GM18498 (cell line): ENCODE measurements at regions not wholly inside any gene's neighbourhood (a gene's known extent, or its start where the extent isn't known, plus 50 kb on each side); places are given as distances from the start of the nearest gene placed in this dataset.
A peak's percentile ranks its signal among the peaks of the same experiment; 100 is the strongest.

Source experiments
- ATAC-seq: cut with Tn5 transposase; IDR thresholded peaks from one replicate; pipeline ENCODE4 v1.9.1; 2021; ENCODE audit warnings: mild to moderate bottlenecking, moderate library complexity; ENCODE audit not compliant: unreplicated experiment

DNA sequence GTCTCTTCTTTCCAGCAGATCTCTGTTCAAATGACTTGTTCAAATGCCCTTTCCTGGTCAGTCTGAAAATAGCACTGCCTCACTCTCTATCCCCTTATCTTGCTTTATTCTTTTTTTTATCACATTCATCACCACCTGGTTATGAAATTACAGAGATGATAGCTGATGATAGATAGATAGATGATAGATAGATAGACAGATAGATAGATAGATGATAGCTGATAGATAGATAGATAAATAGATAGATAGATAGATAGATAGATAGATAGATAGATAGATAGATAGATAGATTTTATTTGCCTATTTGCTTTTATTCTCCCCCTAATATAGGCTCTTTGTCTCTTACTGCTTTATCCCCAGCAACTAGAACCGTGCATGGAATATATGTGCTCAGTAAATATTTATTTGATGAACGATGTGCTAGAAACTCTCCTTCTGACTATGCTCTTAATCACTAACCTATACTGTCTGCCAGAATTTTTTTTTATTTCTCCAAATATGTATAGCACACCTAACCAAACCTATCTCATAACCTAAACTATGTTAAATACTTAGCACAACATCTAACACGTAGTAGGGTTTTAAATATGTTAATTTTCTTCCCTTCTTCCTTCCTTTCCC, 372.8 kb upstream of the DUSP10 start:
- no peak for ATAC-seq

DNA sequence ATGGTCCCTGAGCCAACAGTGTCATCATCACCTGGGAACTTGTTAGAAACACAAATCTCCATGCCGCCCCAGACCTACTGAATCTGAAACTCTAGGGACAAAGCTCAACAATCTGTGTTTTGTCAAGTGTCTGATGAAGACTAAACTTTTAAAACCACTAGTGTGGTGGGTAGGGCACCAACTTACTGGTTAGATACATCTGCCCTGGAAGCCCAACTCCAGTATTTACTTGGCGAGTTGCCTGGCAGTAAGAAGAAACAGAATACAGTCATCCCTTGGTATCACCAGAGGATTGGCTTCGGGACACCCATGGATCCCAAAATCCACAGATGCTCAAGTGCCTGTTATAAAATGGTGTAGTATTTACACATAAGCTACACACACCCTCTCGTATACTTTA, 367.9 kb upstream of the DUSP10 start:
- ATAC-seq: no peak

DNA sequence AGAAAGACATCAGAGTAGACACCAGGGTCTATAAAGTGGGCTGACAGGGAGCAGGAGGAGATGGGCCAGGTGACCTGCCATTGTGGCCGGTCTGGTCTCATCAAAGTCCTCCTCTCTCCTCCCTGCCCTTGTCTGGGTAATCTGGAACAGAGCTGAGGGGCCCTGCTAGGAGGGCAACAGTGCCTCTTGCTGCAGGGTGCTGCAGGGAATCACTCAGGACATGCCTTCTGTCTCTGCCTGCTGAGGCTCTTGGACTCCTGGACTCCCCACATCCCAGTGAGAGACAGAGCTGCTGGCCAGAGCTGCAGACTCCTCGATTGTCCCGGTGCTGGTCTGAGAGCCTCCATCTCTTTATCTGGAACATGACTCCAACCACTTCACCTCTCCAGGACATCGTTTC, 366.1 kb upstream of the DUSP10 start:
- ATAC-seq: no peak

DNA sequence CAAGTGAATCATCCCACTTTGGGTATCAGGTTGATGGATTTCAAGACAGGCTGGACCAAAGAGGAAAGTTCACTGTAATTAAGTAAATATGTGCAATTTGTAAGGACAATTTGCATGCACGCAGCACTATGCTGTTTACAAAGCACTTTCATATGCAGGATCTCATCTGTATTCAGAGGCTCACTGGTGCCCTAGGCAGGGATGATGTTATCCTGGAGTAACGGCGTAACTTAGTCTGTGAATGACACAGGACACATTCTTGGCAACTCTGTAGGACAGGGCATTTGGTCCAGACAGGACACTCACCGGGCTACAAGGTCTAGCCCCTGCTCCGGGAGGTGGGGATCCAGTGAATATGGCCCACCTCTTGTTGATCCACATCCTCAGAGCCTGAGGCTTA, 365.4 kb upstream of the DUSP10 start:
- no peak for ATAC-seq

DNA sequence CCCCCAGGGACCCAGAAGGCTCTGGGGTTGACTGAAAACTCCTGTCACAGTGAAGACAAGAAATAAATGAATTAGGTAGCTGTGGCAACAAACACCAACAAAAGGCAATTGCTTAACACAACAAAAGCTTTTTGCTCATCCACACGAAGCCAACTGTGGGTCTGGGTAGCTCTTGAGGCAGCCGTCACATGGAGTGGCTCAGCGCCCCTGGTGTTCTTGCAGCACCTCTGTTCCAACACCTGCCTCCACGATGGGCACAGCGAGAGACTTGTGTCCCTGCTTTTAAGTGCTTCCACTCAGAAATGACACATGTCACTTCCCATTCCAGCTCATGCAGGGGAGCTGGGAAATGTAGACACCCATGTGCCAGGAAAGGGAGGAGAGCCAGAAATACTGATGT, 364.5 kb upstream of the DUSP10 start:
- ATAC-seq: no peak

DNA sequence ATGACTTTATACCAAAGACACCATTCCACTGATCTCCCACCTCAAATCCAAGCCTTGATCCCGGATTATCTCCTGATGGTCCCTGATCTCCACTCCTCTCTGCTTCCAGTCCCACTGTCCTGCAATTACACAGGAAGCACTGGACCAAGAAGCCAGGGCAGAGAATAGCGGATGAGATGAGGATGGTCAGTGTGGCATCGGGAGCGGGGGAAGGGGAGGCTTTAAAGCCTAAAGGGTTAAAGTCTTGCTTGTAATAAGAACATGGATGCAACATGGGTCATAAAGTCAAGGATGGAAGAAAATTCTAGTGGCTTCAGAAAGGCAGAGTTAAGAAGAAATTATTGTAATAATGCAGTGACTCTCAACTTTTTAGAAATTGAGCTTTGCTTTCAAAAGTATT, 364.0 kb upstream of the DUSP10 start:
- no peak for ATAC-seq

DNA sequence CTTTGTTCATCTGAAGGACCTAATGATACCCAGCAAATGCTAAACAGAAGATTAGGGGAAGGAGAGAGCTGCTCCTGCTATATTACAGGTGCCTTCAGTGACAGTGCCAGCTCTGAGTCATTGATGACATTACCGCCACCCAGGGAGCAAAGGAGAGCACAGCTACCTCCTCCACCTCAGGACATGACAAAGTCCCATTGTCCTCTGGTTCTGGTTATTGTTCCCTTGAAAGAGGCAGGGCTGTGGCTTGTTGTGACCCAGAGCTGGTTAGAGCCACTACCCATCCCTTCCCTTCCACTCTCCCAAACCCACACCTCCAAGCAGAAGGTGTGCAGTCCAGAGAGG, 363.5 kb upstream of the DUSP10 start:
- no peak for ATAC-seq

DNA sequence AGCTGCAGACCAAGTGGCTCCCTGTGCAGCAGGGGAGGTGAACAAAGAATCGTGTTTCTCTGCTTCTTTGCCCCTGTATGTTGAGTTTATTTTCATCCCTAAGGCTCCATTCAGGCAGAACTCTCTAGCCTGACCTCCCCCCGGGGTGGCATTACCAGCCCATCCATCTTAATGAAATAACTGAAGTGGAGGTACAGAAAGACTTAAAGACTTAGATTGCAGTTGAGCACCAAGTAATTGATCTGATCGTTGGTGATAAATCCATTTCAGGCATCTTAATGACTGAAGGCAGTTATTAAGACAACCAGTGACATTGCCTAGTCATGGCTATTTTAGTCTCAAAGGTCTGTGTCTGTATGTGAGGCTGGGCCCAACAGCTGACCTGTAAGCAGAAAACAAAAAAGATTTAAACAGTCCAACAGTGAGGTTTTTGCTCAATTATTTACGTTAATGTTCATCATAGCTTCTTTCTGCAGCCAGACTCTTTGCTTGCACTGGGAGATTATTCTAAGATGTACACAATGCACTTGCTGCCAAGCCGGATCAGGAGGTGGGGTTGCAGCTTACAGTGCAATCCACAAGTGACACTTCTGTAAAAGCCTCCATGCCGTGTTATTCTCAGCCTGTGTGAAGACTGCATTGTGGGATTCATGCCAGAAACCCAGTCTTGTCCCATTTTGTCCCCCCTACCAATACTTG, 363.0 kb upstream of the DUSP10 start:
- ATAC-seq: no peak

DNA sequence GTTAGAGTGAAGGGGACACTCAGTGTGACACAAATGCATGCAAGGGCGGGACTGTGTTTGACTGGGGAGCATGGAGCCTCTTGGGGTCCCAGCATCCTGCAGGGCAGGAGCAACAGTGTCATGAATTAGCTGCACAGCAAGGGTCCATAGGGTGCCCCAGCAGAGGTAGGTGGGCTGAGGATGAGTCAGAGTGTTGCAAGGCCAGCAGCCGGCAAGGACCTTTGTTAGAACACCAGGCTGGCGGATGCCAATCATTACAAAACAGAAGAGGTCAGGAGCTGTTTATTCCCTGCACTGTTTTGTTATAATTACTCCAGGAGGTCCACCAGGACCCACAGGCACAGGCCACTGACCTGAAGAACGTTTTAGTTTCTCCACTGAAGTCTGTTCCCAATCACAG, 362.2 kb upstream of the DUSP10 start:
- no peak for ATAC-seq

DNA sequence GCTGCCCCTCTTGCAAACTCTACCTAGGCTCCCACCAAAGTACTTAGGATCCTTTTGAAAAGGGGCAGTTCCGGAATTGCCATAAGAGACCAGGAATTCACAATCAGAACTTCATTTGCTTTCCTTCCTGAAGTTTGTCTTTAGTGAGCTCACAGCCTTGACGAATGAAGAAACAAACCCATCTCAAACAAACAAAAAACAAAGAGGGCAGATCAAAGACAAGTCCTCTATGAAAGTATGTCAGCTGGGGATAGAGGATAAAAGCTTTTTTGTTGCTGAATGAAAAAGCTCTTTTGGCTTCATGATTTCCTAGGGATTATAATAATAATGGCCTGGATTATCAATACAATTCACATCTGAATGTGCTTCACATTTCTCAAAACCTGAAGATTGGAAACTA, 357.9 kb upstream of the DUSP10 start:
- no peak for ATAC-seq

DNA sequence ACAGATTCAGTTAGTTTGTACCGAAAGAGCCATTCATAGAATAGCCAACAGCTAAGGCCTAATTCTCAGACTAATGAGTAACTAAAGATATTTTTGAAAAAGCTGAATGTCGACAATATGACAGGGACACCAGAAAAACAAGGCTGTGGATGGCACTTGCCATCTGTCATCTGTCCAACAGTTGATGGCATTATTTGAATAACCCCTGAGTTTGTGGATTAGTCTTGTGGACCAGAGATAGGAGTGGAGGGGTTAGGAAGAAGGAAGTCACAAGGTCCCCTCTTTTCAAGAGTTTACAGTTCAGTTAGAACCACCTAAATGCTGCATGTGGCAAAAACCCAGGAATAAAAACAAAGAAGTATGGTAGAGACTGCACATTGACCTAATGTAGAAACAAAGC, 356.5 kb upstream of the DUSP10 start:
- no peak for ATAC-seq

DNA sequence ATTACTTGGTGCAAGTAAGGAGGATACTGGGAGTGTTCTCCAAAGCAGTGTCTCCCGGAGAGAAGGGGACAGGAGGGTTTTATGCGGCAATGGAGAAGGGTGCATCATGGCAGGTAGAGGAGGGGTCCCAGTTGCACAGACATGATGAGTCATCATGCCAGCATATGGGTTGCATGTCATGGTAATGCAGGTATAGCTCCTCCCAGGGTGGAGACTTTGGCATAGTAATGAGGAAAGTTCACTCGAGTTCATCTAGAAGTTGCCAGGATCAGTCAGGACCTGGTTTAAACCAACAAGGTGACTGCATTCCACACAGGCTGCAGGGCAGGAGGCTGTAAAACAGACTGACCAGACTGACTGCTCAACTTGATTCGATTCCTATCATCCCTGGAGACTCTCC, 355.7 kb upstream of the DUSP10 start:
- ATAC-seq: no peak

DNA sequence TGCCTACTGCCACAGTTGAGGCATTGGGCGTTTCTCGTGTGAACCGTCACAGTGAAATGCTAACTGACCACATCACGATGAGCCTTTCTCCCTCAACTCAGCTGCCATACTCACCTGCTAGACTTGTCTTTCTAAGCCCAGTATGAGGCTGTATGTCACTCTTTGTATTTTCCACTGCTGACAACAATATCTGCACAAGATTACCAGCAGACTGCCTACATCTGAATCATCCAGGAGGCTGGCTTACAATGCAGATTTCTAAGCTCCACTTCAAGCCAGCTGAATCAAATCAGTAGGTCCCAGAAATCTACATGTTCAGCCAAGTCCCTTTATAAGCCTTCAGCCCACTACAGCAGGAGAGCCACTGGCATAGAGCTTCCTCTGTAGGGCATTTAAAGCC, 355.0 kb upstream of the DUSP10 start:
- ATAC-seq: no peak

DNA sequence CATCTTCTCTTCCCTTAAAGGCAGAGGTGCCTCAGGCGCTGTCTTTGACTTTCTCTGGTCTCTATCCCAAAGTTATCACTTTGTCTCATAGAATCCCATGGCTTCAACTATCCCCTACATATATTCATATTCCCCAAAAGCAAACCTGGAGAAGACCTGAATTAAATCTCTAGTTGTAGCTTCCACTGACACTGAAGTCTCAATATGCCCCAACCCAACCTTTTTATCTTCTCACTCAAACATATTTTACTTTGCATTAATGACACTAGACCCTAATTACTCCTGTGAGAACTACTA, 354.5 kb upstream of the DUSP10 start:
- no peak for ATAC-seq

DNA sequence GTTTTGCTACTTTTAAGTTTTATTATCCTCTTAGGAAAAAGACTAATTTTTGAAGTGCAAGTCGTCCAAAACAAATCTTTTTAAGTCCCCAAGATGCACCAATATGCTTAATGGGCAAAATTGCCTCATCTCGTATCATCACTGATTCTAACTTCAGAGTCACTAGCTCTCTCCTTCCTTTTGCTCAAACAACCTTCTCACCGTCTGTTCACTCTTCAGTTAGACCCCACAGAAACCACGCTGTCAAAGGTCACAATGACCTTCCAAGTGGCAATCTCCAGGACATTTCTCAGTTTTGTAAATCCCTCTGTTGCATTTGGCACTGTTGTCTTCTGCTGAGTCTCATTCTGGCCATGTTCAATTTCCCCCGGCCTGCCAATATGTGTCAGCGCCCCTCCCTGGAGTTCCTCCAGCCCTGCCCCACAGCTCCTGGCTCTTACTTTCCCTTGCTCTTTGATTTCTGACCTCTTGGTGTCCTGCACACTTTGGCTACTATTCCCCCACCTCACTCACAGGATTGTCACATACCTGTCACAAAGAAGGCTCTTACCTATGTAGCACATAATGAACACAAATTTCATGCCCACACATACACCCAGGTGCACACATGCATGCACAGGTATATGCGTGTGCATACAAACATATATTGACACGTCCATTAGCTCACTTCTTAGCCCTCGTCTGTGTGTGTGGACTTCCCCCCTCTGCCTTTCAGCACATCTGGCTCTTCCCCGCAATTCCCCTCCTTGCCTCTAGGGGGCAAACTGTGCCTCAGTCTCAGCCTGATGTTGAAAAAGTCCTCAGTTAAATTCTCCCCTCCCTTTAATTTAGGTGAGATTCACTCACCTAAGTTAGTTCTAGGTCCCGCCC, 354.0 kb upstream of the DUSP10 start:
- peak; percentile 82 for ATAC-seq

DNA sequence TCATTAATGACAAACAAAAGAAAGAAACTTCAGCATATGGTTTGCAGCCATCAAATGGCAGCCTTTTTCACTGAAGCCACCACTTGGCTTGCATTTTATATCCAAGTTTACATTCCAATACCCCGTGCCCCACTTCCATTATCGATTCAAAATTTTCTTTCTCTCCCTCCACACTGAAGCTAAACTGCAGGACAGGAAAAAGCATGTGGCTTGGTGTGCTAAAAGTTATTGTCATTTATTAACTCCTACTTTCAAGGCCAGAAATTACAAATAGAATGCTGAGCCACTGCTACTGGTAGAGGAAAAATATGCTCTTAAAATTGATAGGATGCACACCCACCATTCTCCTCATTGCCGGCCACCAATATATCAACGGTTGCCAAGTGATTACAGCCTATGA, 351.6 kb upstream of the DUSP10 start:
- no peak for ATAC-seq

DNA sequence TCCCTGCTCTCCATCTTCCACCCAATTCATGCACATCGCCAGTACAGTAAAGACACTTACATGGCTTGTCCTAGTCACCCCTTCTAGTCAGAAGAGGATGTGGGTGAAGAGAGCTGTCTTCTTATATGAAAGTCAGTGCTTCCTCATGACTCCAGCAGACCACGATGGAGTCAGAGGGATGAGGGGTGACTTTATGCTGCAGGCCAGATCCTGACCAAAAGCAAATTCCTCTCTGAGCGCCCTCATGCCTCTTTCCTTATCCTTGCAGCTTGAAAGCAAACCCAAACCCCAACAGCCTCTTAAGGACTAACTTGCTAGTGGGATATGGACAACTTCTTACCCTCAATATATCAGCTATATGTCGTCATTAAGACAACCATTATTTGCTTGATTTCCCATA, 348.2 kb upstream of the DUSP10 start:
- no peak for ATAC-seq

DNA sequence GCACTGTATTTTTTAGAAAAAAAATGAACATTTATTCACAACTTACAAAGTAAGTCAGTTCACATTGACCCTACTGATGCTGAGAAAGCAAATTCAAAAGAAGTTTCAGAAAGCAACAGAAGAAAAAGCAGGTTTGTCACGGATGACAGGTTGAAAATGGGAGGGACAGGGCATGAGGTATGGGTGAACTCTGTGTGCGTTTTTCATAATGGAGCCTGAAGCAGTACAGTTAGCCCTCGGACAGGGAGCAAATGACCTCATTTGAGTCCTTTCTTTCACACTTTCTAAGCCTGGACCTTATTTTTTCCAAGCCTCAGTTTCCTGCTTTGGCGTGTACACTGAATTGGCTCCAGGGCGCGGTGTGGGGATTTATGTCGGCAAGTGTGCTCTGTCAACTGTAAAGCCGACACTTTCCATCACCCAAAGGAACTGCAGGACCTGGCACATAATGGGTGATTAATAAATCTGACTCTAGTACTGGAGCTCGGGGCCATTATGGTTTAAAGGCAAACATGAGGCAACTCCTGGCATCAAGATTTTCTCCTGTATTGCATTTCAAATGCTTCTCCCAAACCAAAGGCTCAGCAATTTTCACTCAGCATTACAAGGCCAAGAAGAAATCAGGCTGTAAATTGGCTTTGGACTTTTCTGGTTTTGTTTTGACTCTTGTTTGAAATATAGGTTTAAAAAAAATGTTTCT, 345.5 kb upstream of the DUSP10 start:
- ATAC-seq: no peak

DNA sequence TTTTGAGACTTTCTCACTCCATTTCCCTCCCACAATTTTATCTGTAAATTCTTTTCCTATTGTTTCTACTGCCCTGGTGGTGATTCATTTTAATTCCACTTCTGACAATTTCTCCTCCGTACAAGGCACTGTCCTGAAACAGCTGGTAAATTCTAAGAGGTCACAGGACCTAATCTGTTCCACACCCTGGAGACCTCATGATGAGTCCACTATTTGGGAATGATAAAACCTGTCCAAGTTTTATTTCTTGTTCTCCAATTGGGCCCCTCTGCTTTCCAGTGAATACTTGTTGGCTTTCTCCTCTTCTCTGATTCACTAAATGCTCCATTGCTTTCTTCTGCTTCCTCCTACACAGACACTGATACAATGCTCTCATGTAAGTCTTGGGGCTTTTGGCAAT, 343.1 kb upstream of the DUSP10 start:
- no peak for ATAC-seq

DNA sequence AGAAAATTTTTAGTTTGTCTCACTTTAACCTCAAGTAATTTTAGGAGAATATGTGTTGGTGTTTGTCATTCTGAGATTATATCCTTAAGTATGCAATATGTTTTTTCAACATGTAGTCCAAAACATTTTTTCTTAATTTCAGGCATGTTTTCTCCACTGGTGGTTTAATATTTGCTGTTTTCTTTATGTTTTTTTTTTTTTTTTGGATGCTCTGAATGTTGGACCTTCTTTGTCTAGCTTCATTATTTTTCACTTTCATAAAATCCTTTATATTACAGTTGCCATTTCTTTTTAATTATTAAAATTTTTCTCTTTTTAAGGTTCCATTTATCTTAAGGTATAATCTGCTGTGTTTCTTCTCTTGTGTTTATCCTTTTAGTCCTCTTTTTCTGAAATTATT, 342.2 kb upstream of the DUSP10 start:
- ATAC-seq: no peak

DNA sequence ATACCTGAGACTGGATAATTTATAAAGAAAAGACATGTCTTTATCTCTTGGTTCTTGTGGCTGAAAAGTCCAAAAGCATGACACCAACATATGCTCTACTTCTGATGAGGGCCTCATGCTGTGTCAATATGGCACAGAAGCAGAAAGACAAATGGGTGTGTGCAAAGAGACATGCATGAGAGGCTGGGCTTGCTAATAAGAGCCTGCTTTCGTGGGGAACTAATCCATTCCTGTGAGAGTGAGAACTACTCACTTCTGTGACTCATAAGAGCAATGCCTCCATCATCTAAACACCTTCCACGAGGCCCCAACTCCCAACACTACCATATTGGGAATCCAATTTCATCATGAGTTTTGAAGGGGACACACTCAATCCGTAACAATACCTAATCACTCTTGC, 340.0 kb upstream of the DUSP10 start:
- ATAC-seq: no peak

DNA sequence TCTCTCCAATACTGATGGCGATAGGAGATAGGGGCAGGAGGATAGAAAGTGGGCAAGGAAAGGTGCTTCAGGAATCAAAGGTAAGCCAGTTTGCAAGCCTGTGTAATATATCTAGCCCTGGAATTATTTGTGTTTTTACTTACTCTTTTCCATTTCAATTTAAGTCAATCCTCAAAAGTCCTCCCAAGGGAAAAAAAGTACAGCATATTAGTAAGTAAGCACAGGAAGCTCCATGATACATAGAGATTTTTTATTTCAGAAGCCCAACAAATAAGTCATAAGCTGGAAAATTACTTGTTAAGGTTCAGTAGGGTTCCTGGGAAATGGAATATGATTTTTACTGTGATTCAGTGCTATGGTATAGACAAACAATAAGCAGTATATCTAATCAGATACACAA, 337.7 kb upstream of the DUSP10 start:
- no peak for ATAC-seq
